Upper lobe of left lung (tissue), 4 donors: ENCODE measurements at regions not wholly inside any gene's neighbourhood (a gene's known extent, or its start where the extent isn't known, plus 50 kb on each side); places are given as distances from the start of the nearest gene placed in this dataset.

Source experiments
- CTCF ChIP-seq, 6 experiments: fragments of 450-650 bp in 4 of 6; fragments of 200-600 bp in 2 of 6; sonication (generic) in 2 of 6; IDR thresholded peaks; one replicate each; pipeline ENCODE4 v1.5.1; 2016 to 2019; ENCODE audit warnings: antibody characterized with exemption in 6 of 6
- EP300 ChIP-seq, 4 donors: sonication (generic); formaldehyde crosslinking; IDR thresholded peaks; one replicate each; pipeline ENCODE4 v1.5.1; 2017; ENCODE audit warnings: antibody characterized with exemption in 4 of 4, control low read depth in 2 of 4
- POLR2A ChIP-seq, 4 donors: fragments of 450-650 bp; IDR thresholded peaks; one replicate each; pipeline ENCODE4 v1.5.1; 2016 to 2017; ENCODE audit warnings: antibody characterized with exemption in 4 of 4, mild to moderate bottlenecking in 2 of 4
- POLR2AphosphoS5 ChIP-seq, 2 donors: sonication (generic); formaldehyde crosslinking; IDR thresholded peaks; one replicate each; pipeline ENCODE4 v1.5.1; 2017; ENCODE audit warnings: antibody characterized with exemption in 2 of 2

- TF ChIP-seq POLR2A (IDR thresholded peaks at IDR 0.05) (no peak), CTCF (IDR thresholded peaks at IDR 0.05) (no peak), POLR2AphosphoS5 (IDR thresholded peaks at IDR 0.05) (no peak), EP300 (IDR thresholded peaks at IDR 0.05) (no peak)
Measured at GRCh38 chr5:174947548-174947947, 223.2 kb downstream of the MSX2 start.
